OCI-LY3 (cell line): ENCODE measurements at regions not wholly inside any gene's neighbourhood (a gene's known extent, or its start where the extent isn't known, plus 50 kb on each side); places are given as distances from the start of the nearest gene placed in this dataset.

Source experiments
- H2AFZ ChIP-seq: fragments of 200-600, 300-600 bp; shearing (Covaris generic); 2 replicates; pipeline ENCODE4 v1.6.0; 2014; ENCODE audit warnings: antibody characterized with exemption, low read depth, low read length
- H3K27ac ChIP-seq: fragments of 200-600, 300-600 bp; sonication (generic); 2 replicates; pipeline ENCODE4 v1.5.1; 2014; ENCODE audit warnings: mild to moderate bottlenecking, low read length, moderate library complexity, mixed read lengths
- H3K27me3 ChIP-seq: fragments of 200-600, 300-600 bp; sonication (generic); 2 replicates; pipeline ENCODE4 v1.6.1; 2014; ENCODE audit warnings: low read depth, low read length, mixed read lengths
- H3K36me3 ChIP-seq: fragments of 200-600, 300-600 bp; sonication (generic); replicated peaks from 2 replicates; pipeline ENCODE3; 2014; ENCODE audit warnings: low read depth, low read length, mixed read lengths
- H3K4me1 ChIP-seq: fragments of 300-600, 200-600 bp; sonication (generic); 2 replicates; pipeline ENCODE4 v1.6.1; 2014; ENCODE audit warnings: low read length, mixed read lengths
- H3K4me2 ChIP-seq: fragments of 200-600, 300-600 bp; sonication (generic); 2 replicates; pipeline ENCODE4 v1.6.1; 2014; ENCODE audit warnings: low read length, mixed read lengths
- H3K4me3 ChIP-seq: fragments of 300-600, 200-600 bp; sonication (generic); 2 replicates; pipeline ENCODE4 v1.5.1; 2014; ENCODE audit warnings: antibody characterized with exemption, mild to moderate bottlenecking, low read length, moderate library complexity
- H3K79me2 ChIP-seq: fragments of 300-600, 200-600 bp; shearing (Covaris generic); 2 replicates; pipeline ENCODE4 v1.6.1; 2014; ENCODE audit warnings: mild to moderate bottlenecking, low read length, mixed read lengths
- H3K9ac ChIP-seq: fragments of 300-600, 200-600 bp; shearing (Covaris generic); 2 replicates; pipeline ENCODE4 v1.6.0; 2014; ENCODE audit warnings: mild to moderate bottlenecking, low read length, moderate library complexity
- H3K9me3 ChIP-seq: fragments of 200-600, 300-600 bp; shearing (Covaris generic); 2 replicates; pipeline ENCODE4 v1.6.1; 2014; ENCODE audit warnings: low read length, mixed read lengths; ENCODE audit not compliant: insufficient read depth
- H4K20me1 ChIP-seq: fragments of 200-600, 300-600 bp; sonication (generic); 2 replicates; pipeline ENCODE4 v1.6.1; 2016; ENCODE audit warnings: low read length, mixed read lengths; ENCODE audit not compliant: insufficient read depth
- EZH2phosphoT487 ChIP-seq: fragments of 200-600 bp; shearing (Covaris generic); IDR thresholded peaks from 2 replicates; pipeline ENCODE4 v1.6.1; 2018; ENCODE audit warnings: antibody characterized with exemption, mixed run types, low read depth
- TF ChIP-seq, protein P1 (sequence below): fragments of 200-600, 300-600 bp; sonication (generic); IDR thresholded peaks from 2 replicates; pipeline ENCODE4 v1.5.1; 2014; ENCODE audit warnings: antibody characterized with exemption, low read length, low read depth

DNA sequence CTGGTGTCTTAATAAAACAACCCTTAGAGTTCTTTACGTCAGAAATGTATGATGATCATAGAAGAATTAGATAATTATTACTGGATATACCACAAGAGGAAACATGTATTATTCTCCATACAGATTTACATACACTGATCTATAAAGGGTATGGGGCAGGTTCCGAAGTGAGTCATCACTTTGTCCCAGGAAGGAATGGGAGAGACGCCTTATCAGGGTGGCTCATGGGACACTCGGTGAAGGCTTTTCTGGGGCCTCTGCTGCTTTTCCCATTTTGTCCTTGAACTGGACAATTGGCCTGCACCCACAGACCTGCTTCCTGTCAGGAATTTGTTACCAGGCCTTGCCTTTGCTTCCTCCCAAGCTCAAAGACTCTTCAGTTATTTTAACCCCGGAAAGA, 233.8 kb upstream of the RUNX1 start:
- Histone ChIP-seq H3K9me3 (peaks cover 7% of the 10 kb centered on the region; the same call in 1 of the 2 replicates), H4K20me1 (no peaks in the 10 kb centered on the region), H3K36me3 (no peaks in the 10 kb centered on the region), H3K9ac (no peak overlapping the region), H3K27ac (no peak overlapping the region), H3K4me3 (no peak overlapping the region), H2AFZ (no peak overlapping the region), H3K4me1 (peaks cover 13% of the 10 kb centered on the region), H3K4me2 (no peak overlapping the region), H3K27me3 (no peaks in the 10 kb centered on the region), H3K79me2 (no peaks in the 10 kb centered on the region)
- TF ChIP-seq EZH2phosphoT487, result no peak
- TF ChIP-seq, protein P1, sequence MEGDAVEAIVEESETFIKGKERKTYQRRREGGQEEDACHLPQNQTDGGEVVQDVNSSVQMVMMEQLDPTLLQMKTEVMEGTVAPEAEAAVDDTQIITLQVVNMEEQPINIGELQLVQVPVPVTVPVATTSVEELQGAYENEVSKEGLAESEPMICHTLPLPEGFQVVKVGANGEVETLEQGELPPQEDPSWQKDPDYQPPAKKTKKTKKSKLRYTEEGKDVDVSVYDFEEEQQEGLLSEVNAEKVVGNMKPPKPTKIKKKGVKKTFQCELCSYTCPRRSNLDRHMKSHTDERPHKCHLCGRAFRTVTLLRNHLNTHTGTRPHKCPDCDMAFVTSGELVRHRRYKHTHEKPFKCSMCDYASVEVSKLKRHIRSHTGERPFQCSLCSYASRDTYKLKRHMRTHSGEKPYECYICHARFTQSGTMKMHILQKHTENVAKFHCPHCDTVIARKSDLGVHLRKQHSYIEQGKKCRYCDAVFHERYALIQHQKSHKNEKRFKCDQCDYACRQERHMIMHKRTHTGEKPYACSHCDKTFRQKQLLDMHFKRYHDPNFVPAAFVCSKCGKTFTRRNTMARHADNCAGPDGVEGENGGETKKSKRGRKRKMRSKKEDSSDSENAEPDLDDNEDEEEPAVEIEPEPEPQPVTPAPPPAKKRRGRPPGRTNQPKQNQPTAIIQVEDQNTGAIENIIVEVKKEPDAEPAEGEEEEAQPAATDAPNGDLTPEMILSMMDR, result no peak

DNA sequence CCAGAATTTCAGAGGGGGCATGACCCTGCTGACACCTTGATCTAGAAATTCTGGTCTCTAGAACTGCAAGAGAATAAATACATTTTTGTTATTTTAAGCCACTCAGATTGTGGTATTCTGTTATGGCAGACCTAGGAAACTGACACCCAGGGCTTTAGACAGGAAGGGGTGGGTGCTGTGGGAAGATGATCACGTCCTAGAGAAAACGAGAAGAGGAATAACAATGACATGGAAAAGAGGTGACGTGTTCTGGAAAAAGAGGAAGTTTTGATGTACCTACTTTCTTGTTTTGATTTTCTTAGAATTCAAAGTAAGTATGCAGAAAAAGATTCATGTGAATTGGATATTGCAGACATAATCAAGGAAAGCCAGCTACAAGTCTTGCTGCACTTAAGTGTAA, 232.9 kb upstream of the RUNX1 start:
- Histone ChIP-seq H3K27ac (no peak overlapping the region), H4K20me1 (no peaks in the 10 kb centered on the region), H3K4me2 (no peak overlapping the region), H3K36me3 (no peaks in the 10 kb centered on the region), H3K79me2 (no peaks in the 10 kb centered on the region), H2AFZ (no peak overlapping the region), H3K9ac (no peak overlapping the region), H3K27me3 (no peaks in the 10 kb centered on the region), H3K9me3 (no peaks in the 10 kb centered on the region), H3K4me1 (peaks cover 13% of the 10 kb centered on the region), H3K4me3 (no peak overlapping the region)
- TF ChIP-seq, protein P1, result no peak
- no peak for TF ChIP-seq EZH2phosphoT487

DNA sequence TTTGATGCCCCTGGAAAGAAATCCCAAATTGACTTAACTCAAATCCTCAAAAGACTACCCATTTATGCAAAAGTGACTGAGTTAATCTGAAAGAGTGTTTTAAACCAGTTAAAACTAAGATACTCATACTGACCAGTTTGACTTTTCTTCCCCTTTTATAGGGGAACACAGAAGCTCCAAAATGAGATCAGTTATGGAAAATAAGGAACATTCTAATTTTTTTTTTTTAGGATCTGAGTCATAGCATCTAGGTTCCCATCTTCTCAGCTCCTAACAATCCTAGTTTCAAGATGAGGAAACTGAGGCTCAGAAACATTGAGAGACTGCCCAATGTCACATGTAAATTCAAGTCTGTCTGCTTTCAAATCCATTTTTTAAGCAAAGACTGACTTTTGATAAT, 231.1 kb upstream of the RUNX1 start:
- Histone ChIP-seq H3K4me2 (no peak overlapping the region), H2AFZ (no peak overlapping the region), H3K4me1 (peaks cover 13% of the 10 kb centered on the region), H3K9ac (no peak overlapping the region), H3K36me3 (no peaks in the 10 kb centered on the region), H4K20me1 (no peaks in the 10 kb centered on the region), H3K27me3 (no peaks in the 10 kb centered on the region), H3K9me3 (no peaks in the 10 kb centered on the region), H3K27ac (no peak overlapping the region), H3K79me2 (no peaks in the 10 kb centered on the region), H3K4me3 (no peak overlapping the region)
- TF ChIP-seq, protein P1, result no peak
- TF ChIP-seq EZH2phosphoT487, result no peak

DNA sequence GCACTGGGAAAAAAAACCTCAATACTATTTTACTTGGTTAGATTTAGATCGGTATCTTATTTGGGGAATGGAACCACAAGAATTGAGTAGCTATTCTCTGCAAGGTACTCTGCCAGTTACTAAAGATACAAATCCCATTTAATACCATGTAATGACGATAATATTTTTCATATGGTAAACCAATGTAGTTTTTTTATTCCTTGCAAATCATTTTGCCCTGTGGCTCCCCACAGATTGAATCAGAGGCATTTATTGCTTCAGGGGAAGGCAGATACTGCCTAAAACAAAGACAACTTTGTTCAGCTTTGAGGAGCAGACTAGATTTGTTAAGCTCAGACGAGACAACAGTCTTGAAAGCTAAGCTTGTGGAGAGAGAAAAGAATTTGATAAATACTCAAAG, 226.7 kb upstream of the RUNX1 start:
- no peaks in the 10 kb centered on the region for H3K36me3 ChIP-seq
- H3K9ac ChIP-seq, result no peak overlapping the region
- H4K20me1 ChIP-seq, result no peaks in the 10 kb centered on the region
- TF ChIP-seq EZH2phosphoT487, result no peak
- TF ChIP-seq, protein P1, result no peak
- no peak overlapping the region for H2AFZ ChIP-seq
- H3K4me3 ChIP-seq, result no peak overlapping the region
- H3K4me2 ChIP-seq, result no peak overlapping the region
- H3K79me2 ChIP-seq, result no peaks in the 10 kb centered on the region
- H3K9me3 ChIP-seq, result no peaks in the 10 kb centered on the region
- no peaks in the 10 kb centered on the region for H3K27me3 ChIP-seq
- no peak overlapping the region for H3K27ac ChIP-seq
- peaks cover 6% of the 10 kb centered on the region for H3K4me1 ChIP-seq
